NT2/D1 (cell line): ENCODE measurements at regions not wholly inside any gene's neighbourhood (a gene's known extent, or its start where the extent isn't known, plus 50 kb on each side); places are given as distances from the start of the nearest gene placed in this dataset.
"Not testable (repeated sequence)": the region's sequence is repeated elsewhere in the genome, so short reads cannot be mapped to it uniquely, and the experiment has no call there.

ENCODE experiments used
- YY1 ChIP-seq: IDR thresholded peaks from 2 replicates; pipeline ENCODE4 v1.6.1; 2011; ENCODE audit not compliant: insufficient read length, insufficient read depth
- ZNF274 ChIP-seq: IDR thresholded peaks from 2 replicates; pipeline ENCODE4 v1.6.1; 2011; ENCODE audit warnings: mild to moderate bottlenecking, low read depth, low read length

DNA sequence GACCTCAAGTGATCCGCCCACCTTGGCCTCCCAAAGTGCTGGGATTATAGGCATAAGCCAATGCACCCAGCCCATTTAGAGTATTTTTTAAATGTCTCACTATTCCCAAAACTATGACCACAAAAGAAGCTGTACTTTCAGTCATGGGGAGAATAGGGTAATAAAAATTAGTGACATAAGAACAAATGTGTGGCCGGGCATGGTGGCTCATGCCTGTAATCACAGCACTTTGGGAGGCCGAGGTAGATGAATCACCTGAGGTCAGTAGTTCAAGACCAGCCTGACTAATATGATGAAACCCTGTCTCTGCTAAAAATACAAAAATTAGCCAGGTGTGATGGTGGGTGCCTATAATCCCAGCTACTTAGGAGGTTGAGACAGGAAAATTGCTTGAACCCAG lies 402.3 kb downstream of the PSAT1 start:
- TF ChIP-seq YY1, ZNF274: not testable (repeated sequence)
